ENCODE measurements at regions not wholly inside any gene's neighbourhood (a gene's known extent, or its start where the extent isn't known, plus 50 kb on each side); places are given as distances from the start of the nearest gene placed in this dataset.
A peak's percentile ranks its signal among the peaks of the same experiment; 100 is the strongest.

DNA sequence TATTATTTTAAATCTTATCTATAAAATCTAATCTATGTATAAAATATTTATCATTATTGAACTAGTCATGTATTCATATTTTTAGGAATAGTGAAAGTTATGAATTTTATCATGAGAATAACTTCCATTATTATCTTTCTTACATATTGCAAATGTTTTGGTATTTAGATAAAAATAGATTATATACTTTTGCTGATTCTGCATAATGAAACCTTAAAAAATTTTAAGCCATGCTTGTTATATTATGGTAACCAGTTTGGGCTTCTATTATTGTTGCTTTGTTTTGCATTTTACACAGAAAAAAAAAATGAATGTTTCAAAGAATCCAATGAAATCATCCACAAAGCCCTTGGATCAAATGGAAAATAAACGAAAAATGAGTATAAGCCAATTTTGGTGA, 772.5 kb downstream of the NR2F1-AS1 start:
- no peak overlapping the region for H3K27ac ChIP-seq (ENCODE audit: low read depth, low read length)
- no peaks in the 10 kb centered on the region for H3K36me3 ChIP-seq (ENCODE audit: control insufficient read depth, insufficient read depth, low read length)
- WGBS (ENCODE audit: insufficient coverage), result no CpG with 5 or more reads among the region's 1 CpG
- DNase-seq (ENCODE audit: low read depth in 4 of 6, low spot score in 6 of 6), result no peak
- H3K4me3 ChIP-seq (ENCODE audit: low read depth, low read length), result no peak overlapping the region
- no peaks in the 10 kb centered on the region for H3K9me3 ChIP-seq (ENCODE audit: control insufficient read depth, insufficient read depth, low read length)
- no peaks in the 10 kb centered on the region for H3K4me1 ChIP-seq (ENCODE audit: control insufficient read depth, insufficient read depth, low read length)
- H3K27me3 ChIP-seq (ENCODE audit: control insufficient read depth, insufficient read depth, low read length), result no peaks in the 10 kb centered on the region

DNA sequence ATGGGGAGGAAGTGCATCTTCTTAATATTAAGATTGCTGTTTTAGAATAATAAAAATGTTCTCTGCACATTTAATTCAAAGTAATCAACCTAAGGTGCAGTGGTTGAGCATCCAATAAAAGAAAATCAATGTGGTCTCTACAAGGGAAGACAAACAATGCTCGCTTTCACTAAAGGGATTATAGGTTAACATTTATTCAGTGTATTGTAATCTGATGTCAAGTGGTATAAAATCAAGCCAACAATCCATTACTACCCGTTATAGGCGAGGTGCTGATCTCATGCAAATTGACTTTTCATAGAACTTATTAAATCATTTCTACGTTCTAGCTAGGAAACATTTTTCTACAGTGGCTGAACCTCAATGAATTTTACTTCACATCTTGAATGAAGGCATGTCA, 773.9 kb downstream of the NR2F1-AS1 start:
- Histone ChIP-seq H3K36me3 (ENCODE audit: control insufficient read depth, insufficient read depth, low read length) (no peaks in the 10 kb centered on the region), H3K4me3 (ENCODE audit: low read depth, low read length) (no peak overlapping the region), H3K4me1 (ENCODE audit: control insufficient read depth, insufficient read depth, low read length) (no peaks in the 10 kb centered on the region), H3K27ac (ENCODE audit: low read depth, low read length) (no peak overlapping the region), H3K9me3 (ENCODE audit: control insufficient read depth, insufficient read depth, low read length) (no peaks in the 10 kb centered on the region), H3K27me3 (ENCODE audit: control insufficient read depth, insufficient read depth, low read length) (no peaks in the 10 kb centered on the region)
- no peak for DNase-seq (ENCODE audit: low read depth in 4 of 6, low spot score in 6 of 6)
- no CpG with 5 or more reads among the region's 4 CpGs for WGBS (ENCODE audit: insufficient coverage)

DNA sequence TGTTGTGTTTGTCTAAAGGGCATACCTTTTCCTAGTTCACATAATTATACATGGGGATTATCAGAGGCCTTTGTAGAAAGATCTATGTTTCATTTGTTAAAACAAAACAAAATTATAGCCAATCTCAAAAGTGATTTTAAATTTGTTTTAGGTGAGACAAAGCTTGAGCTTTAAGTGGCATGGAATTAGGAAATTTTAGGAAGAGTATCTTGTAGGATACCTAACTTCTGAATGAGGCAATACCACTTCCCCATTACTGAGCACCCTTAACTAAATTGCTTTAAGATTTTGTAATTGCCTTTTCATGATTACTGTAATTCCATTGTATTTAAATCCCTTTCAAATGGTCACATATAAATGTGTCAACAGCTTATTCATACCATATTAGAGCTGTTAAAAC, 775.6 kb downstream of the NR2F1-AS1 start:
- H3K27ac ChIP-seq (ENCODE audit: low read depth, low read length), result no peak overlapping the region
- no peak overlapping the region for H3K4me3 ChIP-seq (ENCODE audit: low read depth, low read length)
- H3K4me1 ChIP-seq (ENCODE audit: control insufficient read depth, insufficient read depth, low read length), result no peaks in the 10 kb centered on the region
- H3K9me3 ChIP-seq (ENCODE audit: control insufficient read depth, insufficient read depth, low read length), result no peaks in the 10 kb centered on the region
- no peaks in the 10 kb centered on the region for H3K36me3 ChIP-seq (ENCODE audit: control insufficient read depth, insufficient read depth, low read length)
- H3K27me3 ChIP-seq (ENCODE audit: control insufficient read depth, insufficient read depth, low read length), result no peaks in the 10 kb centered on the region
- no peak for DNase-seq (ENCODE audit: low read depth in 4 of 6, low spot score in 6 of 6)

DNA sequence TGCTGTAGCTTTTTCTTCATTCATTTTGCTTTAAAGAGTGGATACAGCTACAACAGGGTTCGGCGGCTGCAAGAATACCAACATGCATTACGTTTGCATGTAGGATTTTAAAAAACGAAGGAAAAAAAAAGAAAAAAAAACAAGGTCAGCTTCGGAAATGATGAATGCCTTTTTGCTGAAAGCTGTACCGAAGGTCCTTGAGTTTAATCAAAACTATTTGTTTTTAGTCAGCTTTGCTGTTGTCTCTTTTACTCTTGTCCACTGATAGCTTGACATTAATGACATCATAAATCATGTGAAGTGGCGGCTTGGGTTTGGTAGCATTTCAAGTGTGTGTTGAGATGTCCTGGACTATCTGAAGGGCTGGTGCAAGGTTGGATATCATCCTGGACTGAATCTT, 779.1 kb downstream of the NR2F1-AS1 start:
- H3K9me3 ChIP-seq (ENCODE audit: control insufficient read depth, insufficient read depth, low read length), result no peaks in the 10 kb centered on the region
- 9% methylated on average over 7 of the region's 7 CpGs for WGBS (ENCODE audit: insufficient coverage)
- peak in 2 of 6 donors; percentile 30 to 61 for DNase-seq (ENCODE audit: low read depth in 4 of 6, low spot score in 6 of 6)
- peak overlapping the region; percentile 37 for H3K27ac ChIP-seq (ENCODE audit: low read depth, low read length)
- no peaks in the 10 kb centered on the region for H3K27me3 ChIP-seq (ENCODE audit: control insufficient read depth, insufficient read depth, low read length)
- no peaks in the 10 kb centered on the region for H3K4me1 ChIP-seq (ENCODE audit: control insufficient read depth, insufficient read depth, low read length)
- H3K4me3 ChIP-seq (ENCODE audit: low read depth, low read length), result peak overlapping the region; percentile 14
- no peaks in the 10 kb centered on the region for H3K36me3 ChIP-seq (ENCODE audit: control insufficient read depth, insufficient read depth, low read length)

DNA sequence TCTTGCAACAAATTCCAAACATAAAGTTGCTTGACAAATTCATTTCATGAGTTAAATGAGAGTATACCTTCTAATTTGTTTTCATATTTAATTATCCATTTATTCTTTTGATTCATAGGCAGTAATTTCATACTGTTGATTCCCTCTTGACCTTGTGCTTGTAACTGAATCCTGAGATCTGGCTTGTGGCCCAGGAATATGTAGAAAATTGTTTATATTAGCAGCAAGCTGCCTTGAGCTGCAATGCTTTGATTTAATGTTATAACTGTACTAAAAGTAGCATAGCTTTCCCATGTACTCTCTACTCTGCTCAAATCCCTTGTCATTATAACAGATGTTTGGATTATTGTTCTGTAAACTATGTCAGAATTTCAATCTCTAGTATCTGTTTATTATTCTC, 780.7 kb downstream of the NR2F1-AS1 start:
- Histone ChIP-seq H3K27me3 (ENCODE audit: control insufficient read depth, insufficient read depth, low read length) (no peaks in the 10 kb centered on the region), H3K4me1 (ENCODE audit: control insufficient read depth, insufficient read depth, low read length) (no peaks in the 10 kb centered on the region), H3K4me3 (ENCODE audit: low read depth, low read length) (no peak overlapping the region), H3K36me3 (ENCODE audit: control insufficient read depth, insufficient read depth, low read length) (no peaks in the 10 kb centered on the region), H3K9me3 (ENCODE audit: control insufficient read depth, insufficient read depth, low read length) (peaks cover under 1% of the 10 kb centered on the region), H3K27ac (ENCODE audit: low read depth, low read length) (no peak overlapping the region)
- peak in 2 of 6 donors; percentile 54 to 74 for DNase-seq (ENCODE audit: low read depth in 4 of 6, low spot score in 6 of 6)

DNA sequence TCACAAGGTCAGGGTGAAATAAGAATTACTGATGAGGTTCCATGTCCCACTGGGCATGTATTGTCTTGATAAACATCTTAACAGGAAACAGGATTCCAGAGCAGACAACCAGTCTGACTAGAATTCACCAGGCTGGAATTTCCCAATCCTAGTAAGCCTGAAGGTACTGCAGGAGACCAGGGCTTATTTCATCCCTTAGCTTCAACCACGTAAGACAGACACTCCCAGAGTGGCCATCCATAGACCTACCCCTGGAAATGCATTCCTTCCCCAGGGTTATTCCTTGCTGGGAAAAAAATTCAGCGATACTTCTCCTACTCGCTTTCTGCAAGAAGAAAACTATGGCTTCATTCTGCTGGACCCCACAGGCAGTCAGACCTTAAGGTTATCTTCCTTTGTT, 785.4 kb downstream of the NR2F1-AS1 start:
- no peaks in the 10 kb centered on the region for H3K27me3 ChIP-seq (ENCODE audit: control insufficient read depth, insufficient read depth, low read length)
- H3K36me3 ChIP-seq (ENCODE audit: control insufficient read depth, insufficient read depth, low read length), result no peaks in the 10 kb centered on the region
- H3K27ac ChIP-seq (ENCODE audit: low read depth, low read length), result no peak overlapping the region
- H3K9me3 ChIP-seq (ENCODE audit: control insufficient read depth, insufficient read depth, low read length), result peaks cover 1% of the 10 kb centered on the region
- H3K4me1 ChIP-seq (ENCODE audit: control insufficient read depth, insufficient read depth, low read length), result no peaks in the 10 kb centered on the region
- DNase-seq (ENCODE audit: low read depth in 4 of 6, low spot score in 6 of 6), result no peak
- WGBS (ENCODE audit: insufficient coverage), result 94% methylated on average over 3 of the region's 3 CpGs
- H3K4me3 ChIP-seq (ENCODE audit: low read depth, low read length), result no peak overlapping the region

DNA sequence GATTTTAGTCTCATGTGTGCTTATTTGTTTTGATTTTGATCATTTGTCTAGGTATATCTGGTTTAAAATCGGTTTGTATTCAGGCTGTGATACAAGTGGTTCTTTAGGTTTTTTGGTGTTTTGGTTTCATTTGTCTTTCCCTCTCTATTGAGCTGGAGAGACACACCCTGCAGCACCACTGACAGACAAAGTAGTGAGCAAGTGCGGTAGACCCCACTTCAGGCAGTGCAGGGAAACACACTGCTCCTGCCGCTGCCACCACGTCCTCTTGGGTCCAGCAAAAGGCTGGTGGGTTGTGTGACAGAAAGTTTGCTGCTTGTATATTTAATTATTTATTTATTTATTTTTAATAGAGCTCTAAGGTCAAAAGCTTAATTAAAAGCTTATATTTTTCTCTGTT, 801.0 kb downstream of the NR2F1-AS1 start:
- no peak for DNase-seq (ENCODE audit: low read depth in 4 of 6, low spot score in 6 of 6)
- H3K9me3 ChIP-seq (ENCODE audit: control insufficient read depth, insufficient read depth, low read length), result no peaks in the 10 kb centered on the region
- WGBS (ENCODE audit: insufficient coverage), result 50% methylated on average over 1 of the region's 4 CpGs

DNA sequence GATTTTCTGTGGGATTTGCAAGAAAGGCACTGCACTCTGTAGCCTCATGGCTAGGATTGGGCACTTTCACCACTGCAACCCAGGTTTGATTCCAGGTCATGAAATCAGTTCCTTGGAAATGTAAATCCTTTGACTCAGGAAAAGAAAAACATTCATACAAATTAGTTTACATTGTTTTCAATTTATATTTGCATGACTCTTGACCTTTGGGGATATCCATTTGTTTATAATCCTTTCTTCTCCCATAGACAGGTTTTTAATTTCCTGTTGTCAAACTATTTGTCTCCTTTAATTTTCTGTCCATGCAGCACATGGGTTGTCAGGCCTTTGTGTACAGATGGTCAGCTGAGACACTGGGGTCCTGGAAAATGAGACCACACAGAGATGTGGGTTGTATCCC, 801.5 kb downstream of the NR2F1-AS1 start:
- no peak for DNase-seq (ENCODE audit: low read depth in 4 of 6, low spot score in 6 of 6)
- Histone ChIP-seq H3K9me3 (ENCODE audit: control insufficient read depth, insufficient read depth, low read length) (no peaks in the 10 kb centered on the region), H3K4me1 (ENCODE audit: control insufficient read depth, insufficient read depth, low read length) (no peaks in the 10 kb centered on the region), H3K27ac (ENCODE audit: low read depth, low read length) (no peak overlapping the region), H3K36me3 (ENCODE audit: control insufficient read depth, insufficient read depth, low read length) (no peaks in the 10 kb centered on the region), H3K4me3 (ENCODE audit: low read depth, low read length) (no peak overlapping the region), H3K27me3 (ENCODE audit: control insufficient read depth, insufficient read depth, low read length) (no peaks in the 10 kb centered on the region)

More for the DNA sequence above, 801.0 kb downstream of the NR2F1-AS1 start:
- Histone ChIP-seq H3K27ac (ENCODE audit: low read depth, low read length) (no peak overlapping the region), H3K4me1 (ENCODE audit: control insufficient read depth, insufficient read depth, low read length) (no peaks in the 10 kb centered on the region), H3K36me3 (ENCODE audit: control insufficient read depth, insufficient read depth, low read length) (no peaks in the 10 kb centered on the region), H3K27me3 (ENCODE audit: control insufficient read depth, insufficient read depth, low read length) (no peaks in the 10 kb centered on the region), H3K4me3 (ENCODE audit: low read depth, low read length) (no peak overlapping the region)

DNA sequence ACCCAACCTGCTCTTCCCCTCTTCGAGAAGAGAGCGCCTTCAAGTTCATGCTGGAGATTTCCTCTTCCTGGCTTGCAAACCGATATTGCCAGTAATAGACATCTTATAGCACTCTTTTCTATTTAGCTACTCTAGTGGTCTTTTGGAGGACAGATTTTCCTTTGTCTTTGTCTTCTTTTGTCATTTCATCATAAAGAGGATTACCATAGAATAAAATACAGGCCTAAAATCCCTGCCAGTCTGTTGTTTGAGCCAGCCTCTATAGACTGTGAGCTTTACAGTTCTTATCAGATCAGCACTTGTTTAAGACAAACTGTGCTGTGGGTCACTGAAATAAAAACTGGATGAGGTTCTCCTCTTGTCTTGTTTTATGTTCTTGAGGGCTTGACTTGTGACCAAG, 802.8 kb downstream of the NR2F1-AS1 start:
- Histone ChIP-seq H3K27ac (ENCODE audit: low read depth, low read length) (no peak overlapping the region), H3K9me3 (ENCODE audit: control insufficient read depth, insufficient read depth, low read length) (no peaks in the 10 kb centered on the region), H3K27me3 (ENCODE audit: control insufficient read depth, insufficient read depth, low read length) (no peaks in the 10 kb centered on the region), H3K36me3 (ENCODE audit: control insufficient read depth, insufficient read depth, low read length) (no peaks in the 10 kb centered on the region), H3K4me3 (ENCODE audit: low read depth, low read length) (no peak overlapping the region), H3K4me1 (ENCODE audit: control insufficient read depth, insufficient read depth, low read length) (no peaks in the 10 kb centered on the region)
- no CpG with 5 or more reads among the region's 3 CpGs for WGBS (ENCODE audit: insufficient coverage)
- DNase-seq (ENCODE audit: low read depth in 4 of 6, low spot score in 6 of 6), result no peak

DNA sequence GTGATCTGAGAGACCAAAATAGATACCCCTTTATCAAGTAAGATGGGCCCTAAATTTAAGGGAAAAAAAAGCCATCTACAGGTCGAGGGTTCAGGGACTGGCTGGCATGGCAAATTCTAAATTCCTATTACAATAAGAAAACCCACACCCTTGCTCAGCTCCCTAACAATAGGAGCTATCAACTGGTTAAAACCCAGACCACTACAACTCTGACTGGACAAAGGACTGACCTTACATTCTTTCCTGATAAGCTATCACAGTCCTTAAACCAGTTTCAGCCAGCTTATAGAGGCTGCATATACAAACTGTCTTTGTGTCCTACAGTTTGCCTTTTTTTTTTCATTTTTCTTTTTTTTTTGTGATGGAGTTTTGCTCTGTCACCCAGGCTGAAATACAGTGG, 803.6 kb downstream of the NR2F1-AS1 start:
- no peaks in the 10 kb centered on the region for H3K9me3 ChIP-seq (ENCODE audit: control insufficient read depth, insufficient read depth, low read length)
- DNase-seq (ENCODE audit: low read depth in 4 of 6, low spot score in 6 of 6), result no peak
- no peaks in the 10 kb centered on the region for H3K27me3 ChIP-seq (ENCODE audit: control insufficient read depth, insufficient read depth, low read length)
- no peak overlapping the region for H3K27ac ChIP-seq (ENCODE audit: low read depth, low read length)
- no CpG with 5 or more reads among the region's 1 CpG for WGBS (ENCODE audit: insufficient coverage)
- H3K4me3 ChIP-seq (ENCODE audit: low read depth, low read length), result no peak overlapping the region
- no peaks in the 10 kb centered on the region for H3K36me3 ChIP-seq (ENCODE audit: control insufficient read depth, insufficient read depth, low read length)
- no peaks in the 10 kb centered on the region for H3K4me1 ChIP-seq (ENCODE audit: control insufficient read depth, insufficient read depth, low read length)
